RWPE1 (cell line): ENCODE measurements at regions not wholly inside any gene's neighbourhood (a gene's known extent, or its start where the extent isn't known, plus 50 kb on each side); places are given as distances from the start of the nearest gene placed in this dataset.

Experiments used
- CTCF ChIA-PET: fragments of 350-600 bp; sonication (Branson Sonifier 250); formaldehyde crosslinking; extraction: SDS; loops from one replicate; lab custom pipeline; 2021; lab: Yijun Ruan, JAX
- POLR2A ChIA-PET: fragments of 400-600 bp; formaldehyde crosslinking; extraction: SDS; loops from one replicate; lab custom pipeline; 2020; ENCODE audit warnings: antibody characterized with exemption; ENCODE audit not compliant: low non-redundant PET; lab: Yijun Ruan, JAX
- DNase-seq: peaks from one replicate; pipeline ENCODE4 v3.0.0; 2012; ENCODE audit warnings: low spot score
- H3K27ac ChIP-seq: fragments of 450-650 bp; 2 replicates; pipeline ENCODE4 v1.5.1; 2017
- TF ChIP-seq, protein P1 (sequence below): fragments of 450-650 bp; conservative IDR thresholded peaks from 2 replicates; pipeline ENCODE4 v1.5.1; 2017; ENCODE audit warnings: low read depth, mild to moderate bottlenecking

DNA sequence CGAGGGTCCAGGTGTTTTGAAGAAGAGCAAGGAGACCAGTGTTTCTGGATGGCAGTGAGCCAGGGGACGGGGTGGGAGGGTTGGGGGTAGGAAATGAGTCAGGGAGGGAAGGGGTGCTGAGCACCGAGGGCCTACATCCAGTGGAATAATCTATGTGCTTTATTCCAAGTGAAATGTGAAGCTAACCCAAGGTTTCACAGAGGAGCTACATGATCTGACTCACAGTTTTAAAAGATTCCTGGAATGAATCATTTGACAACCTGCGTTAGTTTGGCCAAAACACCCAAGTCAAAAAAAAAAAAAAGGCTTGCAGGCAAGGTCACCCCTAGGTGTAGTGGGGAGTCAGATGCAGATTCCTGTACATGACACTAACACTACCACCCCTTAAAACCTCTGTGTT is 419.7 kb upstream of the MEX3C start:
- POLR2A ChIA-PET = interaction anchor here (0.6 kb wide), 1 partner anchor 290 kb away, joined by 5 read pairs; no protein-coding TSS in a partner anchor
- peak overlapping the region; percentile 82 for H3K27ac ChIP-seq
- DNase-seq = peak; percentile 65
- CTCF ChIA-PET = interaction anchor here (0.5 kb wide), 1 partner anchor 379 kb away, joined by 5 read pairs; no protein-coding TSS in a partner anchor
- TF ChIP-seq, protein P1, sequence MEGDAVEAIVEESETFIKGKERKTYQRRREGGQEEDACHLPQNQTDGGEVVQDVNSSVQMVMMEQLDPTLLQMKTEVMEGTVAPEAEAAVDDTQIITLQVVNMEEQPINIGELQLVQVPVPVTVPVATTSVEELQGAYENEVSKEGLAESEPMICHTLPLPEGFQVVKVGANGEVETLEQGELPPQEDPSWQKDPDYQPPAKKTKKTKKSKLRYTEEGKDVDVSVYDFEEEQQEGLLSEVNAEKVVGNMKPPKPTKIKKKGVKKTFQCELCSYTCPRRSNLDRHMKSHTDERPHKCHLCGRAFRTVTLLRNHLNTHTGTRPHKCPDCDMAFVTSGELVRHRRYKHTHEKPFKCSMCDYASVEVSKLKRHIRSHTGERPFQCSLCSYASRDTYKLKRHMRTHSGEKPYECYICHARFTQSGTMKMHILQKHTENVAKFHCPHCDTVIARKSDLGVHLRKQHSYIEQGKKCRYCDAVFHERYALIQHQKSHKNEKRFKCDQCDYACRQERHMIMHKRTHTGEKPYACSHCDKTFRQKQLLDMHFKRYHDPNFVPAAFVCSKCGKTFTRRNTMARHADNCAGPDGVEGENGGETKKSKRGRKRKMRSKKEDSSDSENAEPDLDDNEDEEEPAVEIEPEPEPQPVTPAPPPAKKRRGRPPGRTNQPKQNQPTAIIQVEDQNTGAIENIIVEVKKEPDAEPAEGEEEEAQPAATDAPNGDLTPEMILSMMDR = no peak

DNA sequence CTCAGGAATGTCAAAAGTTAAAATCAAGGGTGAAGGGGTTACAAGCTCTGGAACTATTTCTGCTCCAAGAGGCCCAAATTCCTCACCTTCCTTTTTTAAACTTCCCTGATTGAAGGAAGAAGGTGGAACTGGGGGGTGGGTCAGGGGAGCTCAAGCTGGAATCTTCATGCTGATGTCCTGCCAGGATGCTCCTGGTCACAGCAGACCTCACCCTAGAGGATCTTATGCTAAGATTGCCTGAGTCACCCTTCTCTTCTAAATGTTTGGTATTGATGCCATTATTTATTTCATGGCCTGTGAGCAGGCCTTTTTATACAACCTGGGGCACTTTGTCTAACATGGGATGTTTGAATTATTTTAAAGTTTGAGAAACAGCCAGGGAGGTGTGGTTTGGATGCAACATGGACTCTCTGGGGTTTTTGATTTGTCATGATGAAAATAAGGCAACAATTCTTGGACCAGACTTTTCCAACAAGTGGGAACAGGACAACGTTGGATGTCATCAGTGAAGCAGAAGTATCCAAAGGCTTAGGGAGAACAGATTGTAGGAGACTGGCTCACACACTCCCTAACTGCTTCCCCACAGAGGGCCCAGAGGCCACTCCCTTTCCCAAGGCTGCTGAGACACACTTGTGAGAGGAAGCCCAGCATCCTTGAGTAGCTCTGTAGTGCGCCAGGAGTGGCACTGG is 420.2 kb upstream of the MEX3C start:
- CTCF ChIA-PET = interaction anchor here (0.5 kb wide), 1 partner anchor 379 kb away, joined by 5 read pairs; no protein-coding TSS in a partner anchor
- POLR2A ChIA-PET = no interaction called here
- H3K27ac ChIP-seq = peak overlapping the region; percentile 82
- DNase-seq = no peak
- TF ChIP-seq, protein P1 = no peak

DNA sequence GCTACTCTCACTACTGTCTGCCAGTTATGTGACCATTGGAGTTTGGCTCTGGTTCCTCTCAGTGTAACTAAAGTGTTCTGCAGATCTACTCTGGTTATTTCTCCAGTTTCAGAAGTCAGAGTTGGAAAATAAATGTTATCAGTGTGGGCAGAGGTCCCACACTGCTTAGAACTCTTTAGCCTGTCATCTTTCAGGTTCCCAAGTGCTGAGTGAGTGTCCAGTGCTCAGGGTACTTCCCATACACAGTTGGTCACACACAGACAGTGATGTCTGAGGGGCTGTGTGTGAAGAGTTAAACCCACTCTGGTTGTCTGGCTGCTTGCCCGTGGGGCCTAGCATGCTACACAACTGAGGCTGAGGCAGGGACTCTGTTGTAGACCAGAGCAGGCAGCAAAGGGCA is 421.8 kb upstream of the MEX3C start:
- no peak overlapping the region for H3K27ac ChIP-seq
- CTCF ChIA-PET = no interaction called here
- POLR2A ChIA-PET = no interaction called here
- TF ChIP-seq, protein P1 = no peak
- DNase-seq = no peak

DNA sequence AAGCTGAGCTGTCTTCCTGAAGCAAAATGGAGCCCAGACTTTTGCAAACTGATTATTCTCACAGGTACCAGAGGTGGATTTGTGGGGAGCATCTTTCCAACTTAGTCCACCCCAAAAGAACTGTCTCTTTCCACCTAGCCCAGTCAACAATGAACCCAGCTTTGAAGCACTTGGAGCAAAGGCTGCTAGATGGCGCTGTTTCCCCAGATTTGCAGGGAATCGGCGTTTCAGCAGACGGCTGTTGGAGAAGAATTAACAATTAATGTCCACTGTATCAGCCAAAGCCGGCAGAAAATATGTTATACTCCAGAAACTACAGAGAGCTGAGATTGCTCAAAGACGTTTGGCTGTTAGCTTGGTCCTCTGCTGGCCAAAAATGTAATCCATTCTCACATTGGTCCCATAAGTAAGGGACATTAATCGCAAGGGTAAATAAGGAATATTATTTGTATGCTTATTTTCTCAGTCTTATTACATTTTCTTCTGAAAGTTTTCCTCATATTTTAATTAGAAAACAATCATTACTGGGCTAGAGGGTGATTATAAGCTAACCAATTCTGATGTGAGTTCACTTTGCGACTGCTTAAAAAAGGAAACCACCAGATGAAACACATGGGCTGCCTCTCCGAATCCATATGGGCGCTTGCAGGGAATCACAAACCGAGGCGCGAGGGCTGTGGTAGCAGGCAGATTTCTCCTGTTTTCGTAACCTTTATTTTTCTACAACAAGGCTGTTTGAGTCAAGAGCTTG is 423.8 kb upstream of the MEX3C start:
- ChIA-PET POLR2A (no interaction called here), CTCF (interaction anchor here (0.5 to 1.0 kb wide), 6 partner anchors 20 to 1068 kb away, joined by 3 to 5 read pairs (median 4); no protein-coding TSS in a partner anchor)
- no peak overlapping the region for H3K27ac ChIP-seq
- peak; percentile 33 for DNase-seq
- TF ChIP-seq, protein P1 = peak; percentile 82

DNA sequence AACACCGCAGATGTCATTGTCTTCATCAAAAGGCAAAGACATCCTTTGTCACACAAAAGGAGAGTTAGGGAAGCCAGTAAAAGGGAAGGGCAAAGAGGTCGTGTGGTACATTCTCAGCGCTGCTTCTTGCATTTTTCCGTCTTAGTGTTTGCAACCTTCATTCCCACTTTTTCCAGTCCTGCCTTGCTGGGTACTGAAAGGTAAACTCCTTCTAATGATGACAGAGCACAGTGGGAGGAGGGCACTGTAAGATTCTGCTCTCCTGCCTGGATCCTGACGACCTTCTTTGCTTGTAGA is 424.3 kb upstream of the MEX3C start:
- H3K27ac ChIP-seq = no peak overlapping the region
- TF ChIP-seq, protein P1 = no peak
- ChIA-PET CTCF (no interaction called here), POLR2A (no interaction called here)
- DNase-seq = no peak

DNA sequence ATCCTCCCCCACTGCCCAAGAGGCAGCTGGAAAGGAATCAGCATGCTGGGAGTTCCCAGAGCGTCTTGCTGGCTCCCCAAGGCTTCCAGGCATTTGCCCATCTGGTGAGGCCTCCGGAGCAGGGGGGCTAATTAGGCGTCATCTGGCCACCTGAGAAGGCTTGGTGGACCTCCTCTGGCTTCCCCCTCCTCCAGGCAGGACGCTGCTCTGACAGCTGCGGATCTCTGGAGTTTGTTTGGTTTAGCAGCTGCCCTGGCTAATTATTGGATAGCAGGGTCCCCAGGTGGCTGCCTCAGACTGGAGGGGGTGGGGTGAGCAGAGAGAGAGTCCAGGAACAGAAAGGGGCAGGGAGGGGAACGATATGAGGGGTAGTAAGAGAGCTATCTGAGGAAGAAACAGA is 425.2 kb upstream of the MEX3C start:
- ChIA-PET POLR2A (no interaction called here), CTCF (interaction anchor here (0.6 to 0.8 kb wide), 2 partner anchors 402 to 1582 kb away, joined by 4 to 5 read pairs; no protein-coding TSS in a partner anchor)
- H3K27ac ChIP-seq = no peak overlapping the region
- TF ChIP-seq, protein P1 = no peak
- no peak for DNase-seq
